NOMO-1 treated with dmso at 0.1 percent for 144 hours (cell line): ENCODE measurements at regions not wholly inside any gene's neighbourhood (a gene's known extent, or its start where the extent isn't known, plus 50 kb on each side); places are given as distances from the start of the nearest gene placed in this dataset.

Source experiments
- DNase-seq: peaks from one replicate; lab custom pipeline; 2025; ENCODE audit not compliant: unreplicated experiment; lab: John Stamatoyannopoulos, UW

DNA sequence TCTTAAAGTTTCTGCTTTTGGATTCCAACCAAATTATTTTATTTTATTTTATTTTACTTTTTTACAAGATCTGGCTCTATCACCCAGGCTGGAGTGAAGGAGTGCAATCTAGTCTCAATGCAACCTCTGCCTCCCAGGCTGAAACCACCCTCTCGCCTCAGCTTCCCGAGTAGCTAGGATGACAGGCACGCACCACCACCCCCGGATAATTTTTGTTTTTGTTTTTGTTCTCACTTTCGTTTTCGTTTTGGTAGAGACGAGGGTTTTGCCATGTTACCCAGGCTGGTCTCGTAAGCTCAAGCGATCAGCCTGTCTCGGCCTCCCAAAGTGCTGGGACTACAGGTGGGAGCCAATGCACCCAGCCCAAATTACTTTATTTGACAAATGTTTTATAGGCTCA lies 219.8 kb downstream of the ETS1 start:
- DNase-seq = no peak

DNA sequence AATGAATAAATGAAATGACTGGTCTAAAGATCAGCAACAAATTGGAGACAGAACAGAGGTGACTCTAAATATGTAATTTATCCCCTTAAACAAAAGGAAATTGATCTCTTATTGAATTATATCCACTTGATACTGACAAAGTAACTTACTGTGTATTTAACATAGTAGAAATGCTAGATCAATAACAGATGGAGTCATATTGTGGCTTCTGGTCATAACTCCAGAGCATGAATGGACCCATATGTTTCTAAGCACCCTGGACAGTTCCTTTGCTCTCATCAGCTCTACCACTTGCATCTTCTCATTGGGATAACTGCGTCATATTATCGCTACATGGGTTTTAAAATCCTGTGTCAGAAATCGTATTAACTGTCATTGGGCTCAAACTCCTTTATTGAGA lies 222.3 kb downstream of the ETS1 start:
- DNase-seq = no peak

DNA sequence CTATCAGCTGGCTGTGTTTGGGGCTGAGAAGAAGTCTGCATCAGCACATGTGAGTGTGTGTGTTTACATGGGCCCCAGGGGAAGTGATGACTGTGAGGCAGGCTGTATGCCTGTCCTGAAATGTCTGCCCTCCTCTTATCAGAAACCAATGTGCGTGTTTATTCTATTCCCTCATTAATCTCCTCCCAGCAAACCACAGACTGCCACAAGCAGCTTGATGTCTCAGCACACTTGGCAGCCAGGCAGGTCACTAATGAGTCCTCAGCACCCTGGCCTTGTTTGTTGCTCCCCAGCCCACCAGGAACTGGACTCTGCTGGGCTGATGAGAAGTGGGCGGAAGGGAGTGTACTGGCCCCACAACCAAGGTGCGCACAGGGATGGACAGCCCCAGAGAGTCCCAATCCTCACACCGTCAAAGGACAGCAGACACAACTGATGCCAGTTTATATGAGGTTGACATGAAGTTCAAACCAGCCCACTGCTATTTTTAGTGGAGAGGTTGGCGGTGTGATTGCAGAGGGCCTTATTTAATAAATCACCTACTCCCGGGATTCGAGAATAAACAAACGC lies 225.8 kb downstream of the ETS1 start:
- no peak for DNase-seq

DNA sequence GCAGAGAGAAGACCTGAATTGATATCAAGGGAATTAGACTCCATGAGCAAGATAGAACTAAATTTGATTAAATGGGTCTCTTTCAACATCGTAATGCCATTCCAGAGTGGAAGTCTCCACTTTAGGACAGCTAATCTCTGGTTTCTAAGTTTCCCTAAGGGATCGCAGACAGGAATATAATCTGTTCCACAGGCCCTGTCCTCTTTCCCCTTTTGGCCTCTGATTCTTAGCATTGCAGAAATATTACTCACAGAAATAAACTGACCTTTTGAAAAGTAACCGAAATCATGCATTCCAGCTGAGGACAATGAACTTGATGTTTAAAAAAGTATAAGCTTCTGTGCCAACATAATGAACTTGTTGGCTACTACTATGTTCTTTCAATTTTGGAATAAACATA lies 227.8 kb downstream of the ETS1 start:
- DNase-seq = no peak

DNA sequence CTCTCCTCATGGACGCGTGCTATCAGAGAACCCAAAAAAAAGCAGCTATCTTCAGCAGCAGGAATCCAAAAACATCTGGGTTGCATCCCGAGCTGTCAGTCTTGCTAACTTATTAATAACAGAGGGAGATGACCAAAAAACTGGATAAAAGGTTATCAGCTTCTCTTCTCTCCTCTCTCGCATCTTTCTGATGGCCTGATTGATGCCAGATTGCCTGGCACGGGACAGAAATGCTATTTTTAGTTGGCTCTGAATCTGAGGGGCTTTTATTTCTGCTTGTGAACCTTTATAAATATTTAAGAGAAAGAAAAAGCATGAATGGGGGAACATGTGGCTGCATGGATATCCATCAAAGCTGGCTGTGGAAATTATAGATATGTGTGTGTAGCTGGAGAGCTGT lies 230.3 kb downstream of the ETS1 start:
- no peak for DNase-seq

DNA sequence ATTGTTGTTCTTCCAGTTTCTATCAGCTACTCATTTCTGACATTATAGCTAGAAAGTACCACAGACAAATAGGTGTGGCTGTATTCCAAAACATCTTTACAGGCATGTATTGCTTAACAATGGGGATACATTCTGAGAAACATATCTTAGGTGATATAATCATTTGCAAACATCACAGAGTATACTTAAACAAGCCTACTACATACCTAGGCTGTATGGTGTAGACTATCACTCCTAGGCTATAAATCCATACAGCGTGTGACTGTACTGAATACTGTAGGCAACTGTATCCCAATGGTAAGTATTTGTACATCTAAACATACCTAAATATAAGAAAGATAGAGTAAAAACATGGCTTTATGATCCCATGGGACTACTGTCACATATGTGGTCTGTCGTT lies 231.8 kb downstream of the ETS1 start:
- DNase-seq = no peak

DNA sequence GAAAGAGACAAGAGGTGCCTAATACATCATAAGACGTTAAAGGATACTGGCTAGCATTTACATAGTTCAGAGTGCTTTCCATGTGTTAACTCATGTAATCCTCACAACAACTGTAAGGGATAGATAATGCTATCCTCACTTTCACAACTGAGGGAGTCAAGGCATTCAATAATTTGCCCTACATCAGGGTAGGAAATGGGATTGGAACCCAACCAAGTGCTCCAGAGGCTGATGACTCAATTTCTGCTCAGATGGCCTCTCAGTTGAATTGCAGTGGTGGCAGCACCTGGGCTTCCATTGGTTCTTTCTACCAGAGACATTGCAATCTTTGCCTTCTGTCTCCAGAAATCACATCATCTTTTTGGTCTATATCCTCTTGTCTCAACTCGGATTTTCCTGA lies 232.9 kb downstream of the ETS1 start:
- no peak for DNase-seq

DNA sequence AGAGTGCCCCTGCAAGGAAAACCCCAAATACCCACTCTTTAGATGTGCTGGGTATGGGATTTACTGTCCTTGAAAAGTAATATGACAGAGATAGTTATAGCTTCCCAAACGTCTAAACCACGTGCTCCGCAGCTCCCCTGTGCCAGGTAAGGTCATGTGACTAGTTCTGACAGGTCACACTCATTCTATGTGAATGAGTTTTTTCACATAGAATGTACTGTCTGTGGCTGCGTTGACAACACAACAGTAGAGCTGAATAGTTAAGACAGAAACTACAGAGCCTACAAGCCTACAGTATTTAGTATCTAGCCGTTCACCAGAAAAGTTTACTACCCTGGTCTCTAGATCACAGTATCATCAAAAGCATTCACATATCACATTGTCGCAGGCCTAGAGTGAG lies 236.2 kb downstream of the ETS1 start:
- no peak for DNase-seq

DNA sequence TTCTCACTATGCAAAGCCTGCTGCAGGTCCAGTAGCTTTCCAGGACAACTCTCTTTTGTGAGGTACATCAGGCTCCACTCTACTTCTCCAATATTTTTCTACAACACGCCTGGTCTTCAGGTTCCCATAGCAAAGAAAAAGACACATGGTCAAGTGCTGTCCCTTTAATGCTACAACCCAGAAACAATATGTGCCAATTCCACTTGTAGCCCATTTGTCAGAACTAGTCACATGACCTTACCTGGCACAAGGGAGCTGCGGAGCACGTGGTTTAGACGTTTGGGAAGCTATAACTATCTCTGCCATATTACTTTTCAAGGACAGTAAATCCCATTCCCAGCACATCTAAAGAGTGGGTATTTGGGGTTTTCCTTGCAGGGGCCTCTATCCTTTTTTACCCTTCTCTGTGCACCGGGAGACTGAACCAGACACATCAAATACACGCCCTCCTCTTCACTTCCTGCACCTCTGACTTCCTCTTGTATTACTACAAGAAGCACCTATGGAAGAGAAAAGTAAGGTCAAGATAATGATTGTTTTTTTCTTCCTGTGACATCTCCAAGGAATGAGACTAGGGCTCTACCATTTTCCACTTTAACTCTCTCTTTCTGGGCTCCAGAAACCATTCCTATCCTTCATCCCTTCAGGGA lies 237.6 kb downstream of the ETS1 start:
- DNase-seq = no peak

DNA sequence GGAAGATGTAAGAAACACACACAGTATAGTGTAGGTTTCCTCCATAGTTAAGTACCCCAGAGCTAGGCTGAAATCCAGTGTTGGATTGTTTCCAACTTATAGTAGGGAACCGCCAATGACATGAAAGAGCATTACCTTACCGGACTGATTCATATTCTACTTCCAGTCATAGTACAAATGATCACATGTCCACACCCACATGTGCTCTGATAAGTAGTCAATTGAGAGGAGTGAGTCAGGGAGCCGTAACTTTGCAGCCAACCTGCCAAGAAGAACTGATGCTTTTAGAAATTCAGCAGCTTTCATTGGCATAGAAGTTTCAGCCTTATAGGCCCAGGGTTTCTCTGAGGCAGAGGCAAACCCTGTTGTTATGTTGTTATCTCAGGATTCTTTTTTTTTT lies 240.6 kb downstream of the ETS1 start:
- no peak for DNase-seq

DNA sequence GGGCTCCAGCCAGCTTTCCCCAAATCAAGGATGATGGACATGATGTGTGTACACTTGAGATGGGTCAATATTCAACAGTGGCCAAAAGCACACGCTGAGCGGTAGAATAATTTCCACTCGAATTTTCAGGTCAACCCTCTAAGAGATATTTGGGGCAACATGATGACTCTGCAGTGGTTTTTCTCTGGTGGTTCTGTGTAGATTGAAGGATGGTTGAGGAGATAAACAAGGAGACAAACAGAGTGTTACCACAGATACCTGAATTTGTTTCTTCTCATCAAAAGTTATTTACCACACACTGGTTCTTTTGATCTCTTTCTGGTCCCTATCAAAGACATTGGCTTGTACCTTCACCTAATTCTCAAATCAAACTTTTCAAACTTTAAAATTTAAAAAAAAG lies 242.0 kb downstream of the ETS1 start:
- no peak for DNase-seq

DNA sequence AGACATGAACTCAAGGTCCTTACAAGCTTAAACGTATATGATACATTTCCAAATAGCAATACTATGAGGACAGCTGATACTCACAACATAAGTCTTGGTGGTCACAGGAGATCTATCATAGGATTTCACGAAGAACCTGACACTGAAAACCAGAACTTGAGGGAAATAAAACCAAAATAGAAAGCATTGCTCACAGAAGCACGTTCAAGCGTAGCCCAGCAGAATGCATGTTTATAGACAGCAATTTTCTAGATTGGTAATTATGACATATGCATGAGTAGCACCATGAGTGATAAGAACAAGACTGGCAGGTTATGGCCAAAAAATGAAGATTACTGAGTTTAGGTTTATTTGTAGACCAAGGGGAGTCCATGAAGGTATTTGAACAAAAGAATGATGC lies 243.5 kb downstream of the ETS1 start:
- no peak for DNase-seq

DNA sequence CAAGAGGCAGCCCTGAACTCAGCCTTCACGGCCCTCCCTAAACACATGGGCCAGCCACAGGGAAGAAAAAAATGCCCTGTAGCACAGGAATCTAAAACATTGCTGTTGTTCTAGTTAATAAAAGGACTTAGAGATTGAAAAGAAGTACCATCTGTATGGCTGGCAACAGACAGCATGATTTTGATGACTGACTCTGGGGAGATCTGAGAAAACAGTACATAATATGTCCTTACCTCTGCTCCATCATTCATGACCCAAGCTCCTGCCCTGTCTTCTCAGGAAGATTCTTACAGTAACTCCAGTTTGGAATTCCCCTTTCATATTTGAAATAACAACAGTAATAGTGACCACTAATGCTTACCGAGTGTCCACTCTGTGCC lies 244.2 kb downstream of the ETS1 start:
- DNase-seq = no peak

DNA sequence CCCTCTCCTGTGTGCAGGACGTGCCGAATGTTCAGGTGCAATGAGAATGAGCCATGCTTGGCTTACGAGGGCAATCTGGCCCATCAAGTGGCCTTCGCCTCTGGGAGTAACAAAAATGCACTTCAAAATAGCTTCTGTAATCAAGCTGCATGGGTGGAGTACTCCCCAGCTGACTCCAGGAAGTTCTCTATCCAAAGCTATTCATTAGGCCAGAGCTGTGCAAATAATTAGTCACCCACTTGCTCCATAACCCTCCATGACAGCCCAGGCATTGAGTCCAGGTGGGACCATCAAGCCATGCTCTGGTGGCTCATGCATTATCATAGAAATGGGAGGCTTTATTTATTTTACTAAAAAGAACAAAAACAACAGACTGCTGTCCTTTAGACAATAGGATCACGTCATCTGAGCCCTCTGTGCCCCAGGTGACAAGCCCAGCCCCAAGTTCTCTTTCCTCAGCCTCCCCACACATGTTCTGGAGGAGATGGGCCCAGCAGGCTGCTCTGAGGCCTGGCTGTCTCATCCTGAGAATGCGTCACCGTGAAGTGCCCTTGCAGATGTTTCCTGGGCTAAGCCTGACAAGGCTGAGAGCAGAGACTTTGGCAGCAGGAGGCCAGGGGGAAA lies 244.7 kb downstream of the ETS1 start:
- no peak for DNase-seq

DNA sequence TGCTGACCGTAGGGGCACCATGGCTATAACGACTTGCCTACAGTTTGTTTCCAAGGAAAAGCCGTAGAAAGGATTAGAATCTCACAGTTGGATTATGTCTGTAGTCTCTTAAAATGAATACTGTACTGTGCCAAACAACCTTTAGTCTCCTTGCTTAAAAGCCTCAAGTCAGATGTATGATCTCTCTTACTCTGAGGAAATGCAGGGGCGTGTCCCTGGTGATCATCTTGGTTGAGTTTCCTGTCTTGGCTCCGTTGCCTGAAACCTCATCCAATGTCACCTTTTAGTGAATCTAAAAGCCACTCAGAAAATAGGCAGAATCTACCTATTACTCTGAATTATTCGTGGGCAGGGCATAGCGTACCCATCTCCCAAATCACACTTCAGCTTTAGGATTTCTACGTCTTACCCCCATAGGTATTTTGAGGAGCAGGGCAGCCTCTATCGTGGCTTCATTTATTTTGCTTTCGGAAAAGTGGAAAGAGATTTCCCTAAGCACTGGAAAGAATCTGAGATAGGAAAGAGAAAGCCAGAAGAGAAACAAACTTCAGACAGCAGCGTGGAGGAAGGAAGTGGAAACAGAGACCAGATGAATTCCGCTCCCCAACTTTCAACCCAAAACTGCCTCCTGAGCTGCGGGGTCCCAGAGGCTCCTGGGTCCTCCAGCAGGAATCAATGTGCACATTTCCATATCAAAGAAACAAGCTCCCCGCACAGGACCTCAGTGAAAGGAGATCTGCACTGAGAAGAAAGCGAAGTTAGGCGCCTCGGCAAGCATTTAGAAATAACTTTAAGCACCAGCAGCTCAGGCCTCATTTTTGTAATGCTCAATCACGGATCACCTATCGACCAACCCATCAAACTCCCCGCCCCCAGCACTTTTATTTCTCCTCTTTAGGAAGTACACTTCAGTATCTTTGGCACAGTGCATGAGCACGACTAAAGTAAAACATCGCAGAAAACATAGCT lies 245.8 kb downstream of the ETS1 start:
- no peak for DNase-seq

DNA sequence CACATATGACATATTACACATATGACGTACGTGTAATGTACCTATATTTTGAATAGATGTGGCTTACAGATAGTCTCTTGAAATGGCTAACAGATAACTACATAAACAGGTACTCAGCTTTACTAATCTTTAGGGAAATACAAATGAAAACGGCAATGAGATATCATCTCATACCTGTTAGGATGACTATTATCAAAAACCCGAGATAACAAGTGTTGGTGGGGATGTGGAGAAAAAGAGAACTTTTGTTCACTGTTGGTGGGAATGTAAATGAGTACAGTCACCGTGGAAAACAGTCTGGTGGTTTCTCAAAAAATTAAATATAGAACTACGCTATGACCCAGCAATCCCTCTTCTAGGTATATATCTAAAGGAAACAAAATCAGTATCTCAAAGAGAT lies 247.6 kb downstream of the ETS1 start:
- DNase-seq = no peak

DNA sequence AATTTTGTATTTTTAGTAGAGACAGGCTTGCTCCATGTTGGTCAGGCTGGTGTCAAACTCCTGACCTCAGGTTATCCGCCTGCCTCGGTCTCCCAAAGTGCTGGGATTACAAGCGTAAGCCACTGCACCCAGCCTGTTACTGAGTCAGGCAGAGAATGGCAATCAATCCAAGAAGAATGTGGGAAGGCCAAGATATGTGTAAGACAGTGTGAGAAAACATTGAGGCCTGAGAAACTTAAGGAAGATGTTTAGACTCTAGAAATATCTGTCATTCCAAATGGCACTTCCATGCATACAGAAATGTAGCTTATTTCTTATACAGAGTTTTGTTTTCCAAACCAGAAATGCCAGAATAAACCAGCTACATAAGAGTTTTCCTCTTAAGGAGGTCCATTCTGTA lies 248.5 kb downstream of the ETS1 start:
- DNase-seq = no peak

DNA sequence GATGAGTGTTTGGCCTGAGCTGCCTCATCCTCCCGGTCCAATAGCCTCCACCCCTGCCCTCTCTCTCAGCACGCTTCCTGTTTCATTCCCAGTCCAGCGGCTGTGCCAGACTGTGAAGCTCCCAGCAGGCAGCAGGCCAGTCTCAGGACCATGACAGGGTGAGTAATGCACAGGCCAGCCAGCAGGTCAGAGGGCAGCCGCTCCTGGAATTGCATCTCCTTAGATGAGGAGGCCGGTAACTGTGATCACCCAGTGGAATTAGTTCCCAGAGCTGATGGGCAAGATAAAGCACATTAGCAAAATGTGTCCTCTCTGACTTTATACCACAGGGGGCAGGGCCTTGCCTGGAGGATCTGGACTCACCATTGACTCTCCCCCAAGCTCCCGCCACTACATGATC lies 251.2 kb downstream of the ETS1 start:
- DNase-seq = no peak

DNA sequence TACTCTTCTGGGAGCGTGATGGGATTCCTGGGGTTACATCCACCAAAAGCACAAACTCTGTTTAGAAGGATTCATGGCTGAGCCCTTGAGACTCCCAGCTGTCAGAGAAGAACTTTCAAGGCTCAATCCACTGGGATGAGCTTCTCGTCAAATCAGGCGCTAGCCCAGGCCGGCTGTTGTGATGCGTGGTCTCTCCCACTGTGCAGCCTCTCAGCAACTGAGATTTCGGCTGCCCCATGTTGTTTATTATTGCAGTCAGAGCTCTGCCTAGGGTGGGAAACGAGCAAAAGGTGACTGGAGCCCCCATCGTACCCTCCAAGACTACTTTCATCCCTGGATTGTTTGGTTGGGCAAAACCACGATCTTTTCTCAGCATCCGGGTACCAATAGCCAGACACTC lies 251.6 kb downstream of the ETS1 start:
- DNase-seq = no peak

DNA sequence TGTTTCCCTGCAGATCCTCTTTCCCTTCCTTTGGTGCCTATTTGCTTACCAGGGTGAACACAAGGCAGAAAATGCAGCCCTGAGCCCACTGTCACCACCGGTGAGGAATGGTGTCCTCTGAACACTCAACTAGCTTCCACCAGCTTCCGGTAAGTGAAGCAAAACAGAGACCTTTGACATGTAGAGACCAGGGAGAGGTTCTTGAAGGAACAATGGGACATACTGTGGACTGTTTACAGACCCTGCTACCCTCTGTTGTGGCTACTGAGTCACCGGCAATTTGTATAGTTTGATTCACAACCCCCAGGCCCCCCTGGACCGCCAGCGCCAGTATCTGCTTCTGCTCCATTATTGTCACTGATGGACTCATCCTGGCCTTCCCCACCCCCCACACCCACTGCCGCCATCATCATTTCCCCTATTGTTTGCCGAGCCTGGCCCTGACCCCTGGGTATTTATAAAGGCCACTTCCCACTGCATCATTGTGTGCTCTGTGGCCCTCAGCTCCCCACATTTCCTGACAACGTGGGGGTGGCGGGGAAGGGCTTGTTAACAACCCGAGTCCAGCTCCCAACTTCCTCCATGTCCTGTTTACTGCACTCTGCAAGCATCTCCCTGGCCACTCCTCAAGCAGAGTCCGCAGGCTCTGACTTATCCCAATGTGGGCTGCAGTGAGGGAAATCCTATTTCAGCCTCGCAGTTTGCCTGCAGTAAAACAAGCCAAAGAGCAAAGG lies 252.9 kb downstream of the ETS1 start:
- no peak for DNase-seq

DNA sequence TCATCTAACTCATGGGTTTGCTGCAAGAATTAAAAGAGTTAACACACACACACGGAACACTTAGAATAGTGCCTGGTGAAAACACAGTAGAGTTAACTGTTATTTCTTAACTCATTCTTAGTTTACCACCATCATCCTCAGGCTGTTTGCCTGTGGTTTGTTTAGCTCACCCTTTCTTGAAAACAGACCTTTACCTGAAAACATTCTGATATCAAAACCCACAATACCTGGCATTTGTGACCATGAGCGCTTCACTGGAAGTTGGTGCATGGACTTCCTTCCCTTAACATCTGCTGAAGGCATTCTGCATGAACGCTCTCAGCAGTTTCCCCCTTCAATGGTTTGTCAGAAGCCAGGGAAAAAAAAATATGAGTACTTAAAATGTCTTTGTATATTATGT lies 256.0 kb downstream of the ETS1 start:
- no peak for DNase-seq
